B cell (primary cell): ENCODE measurements at regions not wholly inside any gene's neighbourhood (a gene's known extent, or its start where the extent isn't known, plus 50 kb on each side); places are given as distances from the start of the nearest gene placed in this dataset.

Experiments used
- ATAC-seq: fragments of 200-7000 bp; cut with Tn5 transposase; one replicate; pipeline ENCODE4 v1.10.0; 2021; ENCODE audit warnings: low read depth, mild to moderate bottlenecking, moderate number of reproducible peaks, moderate library complexity
- CTCF ChIA-PET: fragments of 350-600 bp; sonication (Branson Sonifier 250); formaldehyde crosslinking; loops from one replicate; lab custom pipeline; 2021; ENCODE audit warnings: antibody characterized with exemption, inconsistent platforms; lab: Charles Lee
- POLR2A ChIA-PET: fragments of 350-600 bp; sonication (Branson Sonifier 250); formaldehyde crosslinking; loops from one replicate; lab custom pipeline; 2021; ENCODE audit warnings: antibody characterized with exemption; lab: Charles Lee
- DNase-seq: peaks from one replicate; pipeline ENCODE4 v3.0.0; 2013
- H2AFZ ChIP-seq: 2 replicates; pipeline ENCODE4 v1.6.1; 2012; ENCODE audit warnings: mild to moderate bottlenecking, low read depth, low read length; ENCODE audit not compliant: insufficient read depth, poor library complexity, severe bottlenecking
- H3K27ac ChIP-seq, 2 donors: 1 replicate in 1 of 2; 2 replicates in 1 of 2; pipeline ENCODE4 v1.5.1; 2012 to 2013; ENCODE audit warnings: low read length in 2 of 2, mild to moderate bottlenecking in 2 of 2, moderate library complexity in 1 of 2
- H3K27me3 ChIP-seq, 4 experiments: fragments of 200-600 bp in 1 of 4; sonication (generic) in 1 of 4; replicated peaks in 1 of 4; 1 replicate in 2 of 4; 2 replicates in 2 of 4; pipeline versions ENCODE4 v1.6.1 to v1.7.0; 2013 to 2016; ENCODE audit warnings: low read length in 3 of 4, mild to moderate bottlenecking in 2 of 4, mixed read lengths in 1 of 4, moderate library complexity in 1 of 4; ENCODE audit not compliant: insufficient read depth in 4 of 4, control insufficient read depth in 3 of 4; ENCODE audit errors: control extremely low read depth in 1 of 4
- H3K36me3 ChIP-seq, 2 experiments: replicated peaks in 1 of 2; 1 replicate in 1 of 2; 2 replicates in 1 of 2; pipeline versions ENCODE4 v1.6.1 to v1.7.1; 2013; ENCODE audit warnings: low read length in 1 of 2; ENCODE audit not compliant: insufficient read depth in 2 of 2, control insufficient read depth in 1 of 2; ENCODE audit errors: control extremely low read depth in 1 of 2, extremely low read depth in 1 of 2
- H3K4me1 ChIP-seq, 2 donors: fragments of 200-600 bp in 1 of 2; sonication (generic) in 1 of 2; 1 replicate in 1 of 2; 2 replicates in 1 of 2; pipeline versions ENCODE4 v1.5.1 to v1.6.1; 2013 to 2017; ENCODE audit warnings: low read length in 2 of 2; ENCODE audit not compliant: control insufficient read depth in 2 of 2, insufficient read depth in 2 of 2
- H3K4me2 ChIP-seq: replicated peaks from 2 replicates; pipeline ENCODE3; 2012; ENCODE audit warnings: mild to moderate bottlenecking, low read depth, low read length; ENCODE audit not compliant: poor library complexity, severe bottlenecking
- H3K4me3 ChIP-seq, 5 experiments: fragments of 200-600 bp in 1 of 5; sonication (generic) in 1 of 5; 1 replicate in 3 of 5; 2 replicates in 2 of 5; pipeline versions ENCODE4 v1.5.1 to v1.7.0; 2011 to 2016; ENCODE audit warnings: low read length in 4 of 5, mild to moderate bottlenecking in 4 of 5, low read depth in 2 of 5, control low read depth in 1 of 5, moderate library complexity in 1 of 5; ENCODE audit not compliant: insufficient read depth in 1 of 5; ENCODE audit errors: control extremely low read depth in 1 of 5, extremely low read depth in 1 of 5
- H3K79me2 ChIP-seq: fragments of 200-600 bp; sonication (generic); one replicate; pipeline ENCODE4 v1.6.0; 2016; ENCODE audit warnings: low read length; ENCODE audit not compliant: control insufficient read depth, insufficient read depth
- H3K9ac ChIP-seq: fragments of 200-600 bp; sonication (generic); 2 replicates; pipeline ENCODE4 v1.6.1; 2017; ENCODE audit warnings: mild to moderate bottlenecking, low read length, moderate library complexity
- H3K9me3 ChIP-seq, 3 donors: one replicate each; pipeline versions ENCODE4 v1.6.1 to v1.7.1; 2013; ENCODE audit warnings: low read length in 2 of 3; ENCODE audit not compliant: control insufficient read depth in 2 of 3, insufficient read depth in 1 of 3; ENCODE audit errors: control extremely low read depth in 1 of 3
- H4K20me1 ChIP-seq: 2 replicates; pipeline ENCODE4 v1.6.0; 2012; ENCODE audit warnings: mild to moderate bottlenecking, low read length; ENCODE audit not compliant: insufficient read depth, control insufficient read depth, poor library complexity, severe bottlenecking
- H3K27ac Mint-ChIP-seq: one replicate; pipeline ENCODE4 v1.8.0; 2021; ENCODE audit warnings: mixed read lengths
- H3K27me3 Mint-ChIP-seq: one replicate; pipeline ENCODE4 v1.8.0; 2021; ENCODE audit warnings: mixed read lengths
- H3K4me1 Mint-ChIP-seq: one replicate; pipeline ENCODE4 v1.8.0; 2021; ENCODE audit warnings: mixed read lengths
- H3K4me3 Mint-ChIP-seq: one replicate; pipeline ENCODE4 v1.8.0; 2021; ENCODE audit warnings: mixed read lengths
- H3K9me3 Mint-ChIP-seq: one replicate; pipeline ENCODE4 v1.8.0; 2022; ENCODE audit warnings: mixed read lengths; ENCODE audit not compliant: insufficient read depth
- CTCF ChIP-seq: fragments of 200-600 bp; IDR thresholded peaks from one replicate; pipeline ENCODE4 v1.8.0; 2022; ENCODE audit warnings: antibody characterized with exemption, mild to moderate bottlenecking
- EZH2 ChIP-seq: IDR thresholded peaks from 2 replicates; pipeline ENCODE4 v1.6.1; 2012; ENCODE audit warnings: borderline replicate concordance, low read depth, mild to moderate bottlenecking, moderate library complexity, low read length; ENCODE audit not compliant: insufficient read depth, poor library complexity, severe bottlenecking
- WGBS: methylation state at CpG from one replicate; pipeline ENCODE4 v1.1.5; 2013; ENCODE audit warnings: missing lambda C conversion rate; ENCODE audit not compliant: insufficient coverage; 5-methylcytosine and 5-hydroxymethylcytosine counted together
- intact Hi-C: fragments of 100-400 bp; cut with micrococcal nuclease; formaldehyde crosslinking; loops from one replicate; pipeline ENCODE4 v1.10.0; 2022

DNA sequence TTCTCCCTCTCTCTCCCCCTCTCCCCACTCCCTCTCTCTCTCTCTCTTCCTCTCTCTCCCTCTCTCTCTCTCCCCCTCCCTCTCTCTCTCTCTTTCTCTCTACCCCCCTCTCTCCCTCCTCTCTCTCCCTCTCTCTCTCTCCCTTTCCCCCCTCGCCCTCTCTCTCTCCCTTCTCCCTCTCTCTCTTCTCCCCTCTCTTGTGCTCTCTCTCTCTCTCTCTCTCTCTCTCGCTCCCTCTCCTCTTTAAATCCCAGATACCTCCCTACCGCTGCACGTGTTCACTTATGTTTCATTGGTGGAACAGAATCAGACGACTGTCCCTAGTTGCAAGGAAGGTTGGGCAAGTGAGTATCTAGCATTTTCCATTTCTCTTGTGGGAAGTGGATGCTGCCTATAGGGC is 166.5 kb downstream of the EBLN2 start:
- H3K4me1 ChIP-seq = no peaks in the 10 kb centered on the region
- Mint-ChIP-seq H3K4me1 (no peaks in the 10 kb centered on the region), H3K27ac (no peak overlapping the region), H3K9me3 (no peaks in the 10 kb centered on the region), H3K27me3 (no peaks in the 10 kb centered on the region), H3K4me3 (no peak overlapping the region)
- 89% methylated on average over 2 of the region's 5 CpGs for WGBS
- no peaks in the 10 kb centered on the region for H3K27me3 ChIP-seq
- no peak overlapping the region for H3K9ac ChIP-seq
- CTCF ChIA-PET = no interaction called here
- DNase-seq (no peak), ATAC-seq (no peak)
- POLR2A ChIA-PET = no interaction called here
- no peak overlapping the region for H2AFZ ChIP-seq
- no peaks in the 10 kb centered on the region for H3K36me3 ChIP-seq
- H3K4me2 ChIP-seq = no peak overlapping the region
- intact Hi-C loops = no loop called here
- no peaks in the 10 kb centered on the region for H3K79me2 ChIP-seq
- no peak overlapping the region for H3K4me3 ChIP-seq
- no peaks in the 10 kb centered on the region for H4K20me1 ChIP-seq
- TF ChIP-seq EZH2 (no peak), CTCF (no peak)
- H3K27ac ChIP-seq = no peak overlapping the region
- no peaks in the 10 kb centered on the region for H3K9me3 ChIP-seq

GRCh38 chr3:73228437-73228836 is 167.0 kb downstream of the EBLN2 start:
- no peak overlapping the region for H3K4me3 ChIP-seq
- no peaks in the 10 kb centered on the region for H3K9me3 Mint-ChIP-seq
- no peaks in the 10 kb centered on the region for H4K20me1 ChIP-seq
- H3K9ac ChIP-seq = no peak overlapping the region
- H3K9me3 ChIP-seq = no peaks in the 10 kb centered on the region
- POLR2A ChIA-PET = no interaction called here
- no peaks in the 10 kb centered on the region for H3K4me1 Mint-ChIP-seq
- TF ChIP-seq CTCF = no peak
- no peak for TF ChIP-seq EZH2
- H2AFZ ChIP-seq = no peak overlapping the region
- H3K36me3 ChIP-seq = no peaks in the 10 kb centered on the region
- CTCF ChIA-PET = no interaction called here
- ATAC-seq = no peak
- H3K4me3 Mint-ChIP-seq = no peak overlapping the region
- intact Hi-C loops = no loop called here
- no peaks in the 10 kb centered on the region for H3K27me3 ChIP-seq
- H3K4me1 ChIP-seq = no peaks in the 10 kb centered on the region
- H3K4me2 ChIP-seq = no peak overlapping the region
- no peaks in the 10 kb centered on the region for H3K79me2 ChIP-seq
- no peak overlapping the region for H3K27ac Mint-ChIP-seq
- H3K27me3 Mint-ChIP-seq = no peaks in the 10 kb centered on the region
- WGBS = 98% methylated on average over 4 of the region's 5 CpGs
- no peak overlapping the region for H3K27ac ChIP-seq
- DNase-seq = no peak
